Activated CD8-positive, alpha-beta T cell treated with anti-CD3 and anti-CD28 coated beads for 36 hours (primary cell): ENCODE measurements at regions not wholly inside any gene's neighbourhood (a gene's known extent, or its start where the extent isn't known, plus 50 kb on each side); places are given as distances from the start of the nearest gene placed in this dataset.

Source experiments
- ATAC-seq: fragments of 200-7000 bp; cut with Tn5 transposase; one replicate; pipeline ENCODE4 v1.10.0; 2021; ENCODE audit warnings: mild to moderate bottlenecking, moderate library complexity
- CTCF ChIA-PET: fragments of 350-600 bp; sonication (Branson Sonifier 250); formaldehyde crosslinking; loops from one replicate; lab custom pipeline; 2021; ENCODE audit warnings: antibody characterized with exemption; lab: Charles Lee
- POLR2A ChIA-PET: fragments of 350-600 bp; sonication (Branson Sonifier 250); formaldehyde crosslinking; loops from one replicate; lab custom pipeline; 2021; ENCODE audit warnings: antibody characterized with exemption; lab: Charles Lee
- DNase-seq: peaks from one replicate; pipeline ENCODE4 v3.0.0-alpha.2; 2020
- H3K27ac Mint-ChIP-seq: one replicate; pipeline ENCODE4 v1.8.0; 2021; ENCODE audit warnings: mild to moderate bottlenecking, mixed read lengths
- H3K27me3 Mint-ChIP-seq: one replicate; pipeline ENCODE4 v1.8.0; 2021; ENCODE audit warnings: mixed read lengths
- H3K36me3 Mint-ChIP-seq: one replicate; pipeline ENCODE4 v1.8.0; 2021; ENCODE audit warnings: low read depth, mixed read lengths
- H3K4me1 Mint-ChIP-seq: one replicate; pipeline ENCODE4 v1.8.0; 2021; ENCODE audit warnings: low read depth, mixed read lengths
- H3K4me3 Mint-ChIP-seq: one replicate; pipeline ENCODE4 v1.8.0; 2021; ENCODE audit warnings: mild to moderate bottlenecking, moderate library complexity, mixed read lengths
- H3K9me3 Mint-ChIP-seq: one replicate; pipeline ENCODE4 v1.8.0; 2021; ENCODE audit warnings: mixed read lengths
- intact Hi-C: fragments of 100-400 bp; cut with micrococcal nuclease; formaldehyde crosslinking; loops from one replicate; pipeline ENCODE4 v1.10.0; 2022
- TF ChIP-seq, protein P1 (sequence below): fragments of 200-600 bp; IDR thresholded peaks from one replicate; pipeline ENCODE4 v1.8.0; 2022; ENCODE audit warnings: antibody characterized with exemption, mild to moderate bottlenecking

DNA sequence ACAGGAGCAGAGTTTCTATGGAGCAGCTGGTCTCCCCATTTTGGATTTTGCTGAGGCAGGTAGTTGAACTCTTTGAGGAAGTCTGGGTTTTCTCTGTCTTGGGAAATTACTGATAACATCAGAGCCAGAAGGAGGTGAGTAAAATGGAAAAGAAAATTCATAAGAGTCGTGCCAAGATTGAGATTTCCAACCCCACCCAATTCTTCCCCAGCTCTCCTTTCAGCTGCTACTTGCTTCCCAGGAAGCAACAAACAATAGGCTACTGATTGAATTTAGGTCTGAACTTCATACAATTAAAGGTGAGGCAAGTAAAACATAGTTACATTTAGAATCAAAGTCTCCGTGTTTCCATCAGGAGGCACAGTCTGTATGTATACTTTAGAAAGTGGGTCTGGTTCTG, 54.6 kb upstream of the EOLA2 start:
- intact Hi-C loops = no loop called here
- H3K4me1 Mint-ChIP-seq = no peaks in the 10 kb centered on the region
- no peak for DNase-seq
- TF ChIP-seq, protein P1, sequence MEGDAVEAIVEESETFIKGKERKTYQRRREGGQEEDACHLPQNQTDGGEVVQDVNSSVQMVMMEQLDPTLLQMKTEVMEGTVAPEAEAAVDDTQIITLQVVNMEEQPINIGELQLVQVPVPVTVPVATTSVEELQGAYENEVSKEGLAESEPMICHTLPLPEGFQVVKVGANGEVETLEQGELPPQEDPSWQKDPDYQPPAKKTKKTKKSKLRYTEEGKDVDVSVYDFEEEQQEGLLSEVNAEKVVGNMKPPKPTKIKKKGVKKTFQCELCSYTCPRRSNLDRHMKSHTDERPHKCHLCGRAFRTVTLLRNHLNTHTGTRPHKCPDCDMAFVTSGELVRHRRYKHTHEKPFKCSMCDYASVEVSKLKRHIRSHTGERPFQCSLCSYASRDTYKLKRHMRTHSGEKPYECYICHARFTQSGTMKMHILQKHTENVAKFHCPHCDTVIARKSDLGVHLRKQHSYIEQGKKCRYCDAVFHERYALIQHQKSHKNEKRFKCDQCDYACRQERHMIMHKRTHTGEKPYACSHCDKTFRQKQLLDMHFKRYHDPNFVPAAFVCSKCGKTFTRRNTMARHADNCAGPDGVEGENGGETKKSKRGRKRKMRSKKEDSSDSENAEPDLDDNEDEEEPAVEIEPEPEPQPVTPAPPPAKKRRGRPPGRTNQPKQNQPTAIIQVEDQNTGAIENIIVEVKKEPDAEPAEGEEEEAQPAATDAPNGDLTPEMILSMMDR = no peak
- POLR2A ChIA-PET = no interaction called here
- peaks cover 6% of the 10 kb centered on the region for H3K36me3 Mint-ChIP-seq
- H3K27me3 Mint-ChIP-seq = no peaks in the 10 kb centered on the region
- H3K4me3 Mint-ChIP-seq = no peak overlapping the region
- CTCF ChIA-PET = no interaction called here
- no peak overlapping the region for H3K27ac Mint-ChIP-seq
- H3K9me3 Mint-ChIP-seq = no peaks in the 10 kb centered on the region
- no peak for ATAC-seq

DNA sequence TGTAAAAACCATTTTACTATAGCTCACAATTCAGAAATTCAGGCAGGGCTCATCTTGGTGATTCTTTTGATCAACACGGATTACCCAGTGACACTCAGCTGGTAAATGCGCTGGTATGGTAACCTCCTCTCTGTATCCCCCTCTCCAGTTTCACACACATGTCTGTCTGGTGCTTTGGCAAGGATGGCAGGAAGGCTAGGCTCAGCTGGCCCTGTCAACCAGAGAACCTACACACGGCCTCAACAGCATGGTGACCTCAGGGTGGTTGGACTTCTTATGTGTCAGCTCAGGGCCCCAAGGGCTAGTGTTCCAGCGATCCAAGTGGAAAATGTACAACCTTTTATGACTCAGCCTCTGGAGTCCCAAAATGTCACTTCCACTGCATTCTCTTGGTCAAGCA, 55.7 kb upstream of the EOLA2 start:
- no peaks in the 10 kb centered on the region for H3K27me3 Mint-ChIP-seq
- H3K36me3 Mint-ChIP-seq = peaks cover 9% of the 10 kb centered on the region
- H3K4me1 Mint-ChIP-seq = no peaks in the 10 kb centered on the region
- H3K27ac Mint-ChIP-seq = no peak overlapping the region
- TF ChIP-seq, protein P1 = no peak
- intact Hi-C loops = no loop called here
- POLR2A ChIA-PET = no interaction called here
- H3K9me3 Mint-ChIP-seq = peaks cover 1% of the 10 kb centered on the region
- CTCF ChIA-PET = no interaction called here
- H3K4me3 Mint-ChIP-seq = no peak overlapping the region
- ATAC-seq (no peak), DNase-seq (no peak)

DNA sequence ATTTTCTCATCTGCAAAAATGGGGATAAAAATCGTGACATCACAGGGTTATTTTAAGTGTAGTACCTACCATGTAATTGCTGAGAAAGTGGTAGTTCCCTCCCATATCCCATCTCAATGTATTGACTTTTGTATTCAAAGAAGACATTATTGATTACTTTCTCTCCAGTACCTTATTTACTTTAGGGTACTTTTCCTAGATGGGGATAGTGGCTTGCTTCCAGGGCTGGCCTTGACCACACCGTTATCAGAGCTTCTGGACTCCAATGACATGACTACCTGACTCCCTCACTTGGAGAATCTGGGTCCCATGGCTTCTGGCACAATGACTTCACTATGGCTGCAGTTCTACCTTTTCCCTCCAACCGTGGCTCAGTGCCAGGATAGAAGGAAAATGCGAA, 58.2 kb upstream of the EOLA2 start:
- peaks cover 9% of the 10 kb centered on the region for H3K36me3 Mint-ChIP-seq
- DNase-seq = no peak
- intact Hi-C loops = no loop called here
- no peak overlapping the region for H3K27ac Mint-ChIP-seq
- ChIA-PET POLR2A (no interaction called here), CTCF (no interaction called here)
- TF ChIP-seq, protein P1 = no peak
- no peak for ATAC-seq
- H3K4me3 Mint-ChIP-seq = no peak overlapping the region
- H3K4me1 Mint-ChIP-seq = no peaks in the 10 kb centered on the region
- H3K27me3 Mint-ChIP-seq = no peaks in the 10 kb centered on the region
- H3K9me3 Mint-ChIP-seq = peaks cover 1% of the 10 kb centered on the region

DNA sequence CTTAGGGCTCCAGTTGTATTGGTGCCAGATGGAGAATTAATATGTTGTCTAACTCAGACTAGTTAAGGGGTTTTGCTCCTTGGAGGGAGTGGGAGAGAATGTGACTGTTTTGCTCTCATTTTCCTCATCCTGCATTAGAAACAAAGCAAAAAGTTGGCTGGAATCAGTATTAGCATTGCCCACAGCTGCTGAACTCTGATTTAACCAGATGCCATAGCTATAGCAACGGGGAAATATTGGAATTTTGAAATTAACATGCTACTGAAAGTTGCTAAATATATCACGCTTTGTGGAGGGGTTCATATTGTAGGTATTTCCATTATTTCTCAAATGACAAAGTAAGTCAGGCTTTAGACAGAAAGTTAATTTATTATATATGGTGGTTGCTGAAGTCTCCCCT, 66.7 kb upstream of the EOLA2 start:
- no peak for ATAC-seq

DNA sequence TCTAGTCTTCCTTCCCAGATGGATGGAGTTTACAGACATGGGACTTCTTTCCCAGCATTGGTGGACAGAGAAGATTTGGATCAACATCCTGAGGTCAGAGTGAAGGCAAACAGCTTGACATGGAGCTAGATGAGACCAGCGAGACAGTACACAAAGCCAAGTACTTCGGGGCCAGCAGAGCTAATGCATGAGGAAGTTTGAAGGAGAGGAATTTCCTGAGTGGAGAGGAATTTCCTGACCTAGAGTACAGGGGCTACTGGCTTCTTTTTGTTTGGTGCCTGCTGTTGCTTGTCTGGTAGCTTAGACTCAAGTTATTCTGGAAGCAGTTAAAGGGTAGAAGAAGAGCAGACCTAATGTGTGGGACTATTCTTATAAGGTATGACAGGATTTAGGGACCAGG, 69.1 kb upstream of the EOLA2 start:
- POLR2A ChIA-PET = no interaction called here
- TF ChIP-seq, protein P1 = no peak
- Mint-ChIP-seq H3K36me3 (no peaks in the 10 kb centered on the region), H3K9me3 (no peaks in the 10 kb centered on the region), H3K27me3 (no peaks in the 10 kb centered on the region), H3K27ac (no peak overlapping the region), H3K4me3 (no peak overlapping the region), H3K4me1 (no peaks in the 10 kb centered on the region)
- no peak for ATAC-seq
- intact Hi-C loops = no loop called here
- CTCF ChIA-PET = no interaction called here
- no peak for DNase-seq

More for the DNA sequence above, 66.7 kb upstream of the EOLA2 start:
- Mint-ChIP-seq H3K4me1 (no peaks in the 10 kb centered on the region), H3K27ac (no peak overlapping the region), H3K27me3 (no peaks in the 10 kb centered on the region), H3K4me3 (no peak overlapping the region), H3K36me3 (no peaks in the 10 kb centered on the region), H3K9me3 (no peaks in the 10 kb centered on the region)
- DNase-seq = no peak
- intact Hi-C loops = no loop called here
- TF ChIP-seq, protein P1 = no peak
- CTCF ChIA-PET = no interaction called here
- POLR2A ChIA-PET = no interaction called here
